ENCODE measurements at regions not wholly inside any gene's neighbourhood (a gene's known extent, or its start where the extent isn't known, plus 50 kb on each side); places are given as distances from the start of the nearest gene placed in this dataset.
A peak's percentile ranks its signal among the peaks of the same experiment; 100 is the strongest.
"Not testable (repeated sequence)": the region's sequence is repeated elsewhere in the genome, so short reads cannot be mapped to it uniquely, and the experiment has no call there.

- H3K4me1 ChIP-seq (ENCODE audit: control insufficient read depth, insufficient read depth, low read length); H3K4me3 ChIP-seq (ENCODE audit: low read length); H3K9me3 ChIP-seq (replicated peaks; ENCODE audit: control insufficient read depth, low read depth, low read length); H3K27ac ChIP-seq (ENCODE audit: low read length); H3K27me3 ChIP-seq (ENCODE audit: control insufficient read depth, insufficient read depth, low read length); H3K36me3 ChIP-seq (ENCODE audit: control insufficient read depth, insufficient read depth, low read length): not testable (repeated sequence)
- peak; percentile 48 for DNase-seq
- WGBS (ENCODE audit: insufficient coverage): no CpG with 5 or more reads among the region's 6 CpGs
Measured at GRCh38 chr9:61953108-61953507, 763.3 kb downstream of the SPATA31A7 start.

GRCh38 chr9:61971635-61972034, 781.8 kb downstream of the SPATA31A7 start:
- not testable (repeated sequence) for H3K4me1 ChIP-seq (ENCODE audit: control insufficient read depth, insufficient read depth, low read length); H3K36me3 ChIP-seq (ENCODE audit: control insufficient read depth, insufficient read depth, low read length); H3K4me3 ChIP-seq (ENCODE audit: low read length); H3K9me3 ChIP-seq (replicated peaks; ENCODE audit: control insufficient read depth, low read depth, low read length); DNase-seq; H3K27me3 ChIP-seq (ENCODE audit: control insufficient read depth, insufficient read depth, low read length); H3K27ac ChIP-seq (ENCODE audit: low read length)
- WGBS (ENCODE audit: insufficient coverage): no CpG with 5 or more reads among the region's 9 CpGs

GRCh38 chr9:61974501-61974900, 784.7 kb downstream of the SPATA31A7 start:
- H3K27ac ChIP-seq (ENCODE audit: low read length); H3K27me3 ChIP-seq (ENCODE audit: control insufficient read depth, insufficient read depth, low read length); H3K9me3 ChIP-seq (replicated peaks; ENCODE audit: control insufficient read depth, low read depth, low read length); H3K4me3 ChIP-seq (ENCODE audit: low read length); DNase-seq; H3K4me1 ChIP-seq (ENCODE audit: control insufficient read depth, insufficient read depth, low read length); H3K36me3 ChIP-seq (ENCODE audit: control insufficient read depth, insufficient read depth, low read length): not testable (repeated sequence)
- no CpG with 5 or more reads among the region's 9 CpGs for WGBS (ENCODE audit: insufficient coverage)

- WGBS (ENCODE audit: insufficient coverage): no CpG with 5 or more reads among the region's 15 CpGs
- DNase-seq: not testable (repeated sequence)
Measured at GRCh38 chr9:61976318-61976717, 786.5 kb downstream of the SPATA31A7 start.

GRCh38 chr9:61982727-61983126, 792.9 kb downstream of the SPATA31A7 start:
- not testable (repeated sequence) for H3K9me3 ChIP-seq (replicated peaks; ENCODE audit: control insufficient read depth, low read depth, low read length); H3K4me3 ChIP-seq (ENCODE audit: low read length); H3K36me3 ChIP-seq (ENCODE audit: control insufficient read depth, insufficient read depth, low read length); H3K27ac ChIP-seq (ENCODE audit: low read length); H3K4me1 ChIP-seq (ENCODE audit: control insufficient read depth, insufficient read depth, low read length); DNase-seq; H3K27me3 ChIP-seq (ENCODE audit: control insufficient read depth, insufficient read depth, low read length)
- WGBS (ENCODE audit: insufficient coverage): no CpG with 5 or more reads among the region's 16 CpGs

More at GRCh38 chr9:61976318-61976717, 786.5 kb downstream of the SPATA31A7 start:
- H3K27ac ChIP-seq (ENCODE audit: low read length); H3K27me3 ChIP-seq (ENCODE audit: control insufficient read depth, insufficient read depth, low read length); H3K9me3 ChIP-seq (replicated peaks; ENCODE audit: control insufficient read depth, low read depth, low read length); H3K4me1 ChIP-seq (ENCODE audit: control insufficient read depth, insufficient read depth, low read length); H3K4me3 ChIP-seq (ENCODE audit: low read length); H3K36me3 ChIP-seq (ENCODE audit: control insufficient read depth, insufficient read depth, low read length): not testable (repeated sequence)

- not testable (repeated sequence) for H3K27ac ChIP-seq (ENCODE audit: low read length); H3K4me3 ChIP-seq (ENCODE audit: low read length); H3K27me3 ChIP-seq (ENCODE audit: control insufficient read depth, insufficient read depth, low read length); H3K9me3 ChIP-seq (replicated peaks; ENCODE audit: control insufficient read depth, low read depth, low read length); DNase-seq; H3K4me1 ChIP-seq (ENCODE audit: control insufficient read depth, insufficient read depth, low read length); H3K36me3 ChIP-seq (ENCODE audit: control insufficient read depth, insufficient read depth, low read length)
- no CpG with 5 or more reads among the region's 8 CpGs for WGBS (ENCODE audit: insufficient coverage)
Measured at GRCh38 chr9:61983441-61983840, 793.6 kb downstream of the SPATA31A7 start.

- not testable (repeated sequence) for H3K4me1 ChIP-seq (ENCODE audit: control insufficient read depth, insufficient read depth, low read length); DNase-seq; H3K36me3 ChIP-seq (ENCODE audit: control insufficient read depth, insufficient read depth, low read length); H3K9me3 ChIP-seq (replicated peaks; ENCODE audit: control insufficient read depth, low read depth, low read length); H3K27me3 ChIP-seq (ENCODE audit: control insufficient read depth, insufficient read depth, low read length); H3K27ac ChIP-seq (ENCODE audit: low read length); H3K4me3 ChIP-seq (ENCODE audit: low read length)
- 72% methylated on average over 5 of the region's 9 CpGs for WGBS (ENCODE audit: insufficient coverage)
Measured at GRCh38 chr9:61983954-61984353, 794.1 kb downstream of the SPATA31A7 start.

GRCh38 chr9:61984513-61984912, 794.7 kb downstream of the SPATA31A7 start:
- not testable (repeated sequence) for H3K27ac ChIP-seq (ENCODE audit: low read length); H3K36me3 ChIP-seq (ENCODE audit: control insufficient read depth, insufficient read depth, low read length)
- no CpG with 5 or more reads among the region's 5 CpGs for WGBS (ENCODE audit: insufficient coverage)

GRCh38 chr9:61992110-61992509, 802.3 kb downstream of the SPATA31A7 start:
- not testable (repeated sequence) for H3K9me3 ChIP-seq (replicated peaks; ENCODE audit: control insufficient read depth, low read depth, low read length); H3K27ac ChIP-seq (ENCODE audit: low read length); H3K36me3 ChIP-seq (ENCODE audit: control insufficient read depth, insufficient read depth, low read length); H3K4me1 ChIP-seq (ENCODE audit: control insufficient read depth, insufficient read depth, low read length); H3K27me3 ChIP-seq (ENCODE audit: control insufficient read depth, insufficient read depth, low read length); DNase-seq; H3K4me3 ChIP-seq (ENCODE audit: low read length)
- 94% methylated on average over 4 of the region's 6 CpGs for WGBS (ENCODE audit: insufficient coverage)

More at GRCh38 chr9:61984513-61984912, 794.7 kb downstream of the SPATA31A7 start:
- not testable (repeated sequence) for H3K4me3 ChIP-seq (ENCODE audit: low read length); DNase-seq; H3K9me3 ChIP-seq (replicated peaks; ENCODE audit: control insufficient read depth, low read depth, low read length); H3K27me3 ChIP-seq (ENCODE audit: control insufficient read depth, insufficient read depth, low read length); H3K4me1 ChIP-seq (ENCODE audit: control insufficient read depth, insufficient read depth, low read length)

GRCh38 chr9:62032441-62032840, 842.6 kb downstream of the SPATA31A7 start:
- not testable (repeated sequence) for H3K27me3 ChIP-seq (ENCODE audit: control insufficient read depth, insufficient read depth, low read length); H3K4me1 ChIP-seq (ENCODE audit: control insufficient read depth, insufficient read depth, low read length); H3K36me3 ChIP-seq (ENCODE audit: control insufficient read depth, insufficient read depth, low read length); H3K4me3 ChIP-seq (ENCODE audit: low read length); H3K27ac ChIP-seq (ENCODE audit: low read length); H3K9me3 ChIP-seq (replicated peaks; ENCODE audit: control insufficient read depth, low read depth, low read length); DNase-seq
- WGBS (ENCODE audit: insufficient coverage): no CpG with 5 or more reads among the region's 3 CpGs

GRCh38 chr9:62038260-62038659, 848.4 kb downstream of the SPATA31A7 start:
- not testable (repeated sequence) for H3K36me3 ChIP-seq (ENCODE audit: control insufficient read depth, insufficient read depth, low read length); DNase-seq; H3K9me3 ChIP-seq (replicated peaks; ENCODE audit: control insufficient read depth, low read depth, low read length); H3K27me3 ChIP-seq (ENCODE audit: control insufficient read depth, insufficient read depth, low read length); H3K4me1 ChIP-seq (ENCODE audit: control insufficient read depth, insufficient read depth, low read length); H3K4me3 ChIP-seq (ENCODE audit: low read length); H3K27ac ChIP-seq (ENCODE audit: low read length)
- no CpG with 5 or more reads among the region's 7 CpGs for WGBS (ENCODE audit: insufficient coverage)
